Thyroid gland (tissue), 4 donors: ENCODE measurements at regions not wholly inside any gene's neighbourhood (a gene's known extent, or its start where the extent isn't known, plus 50 kb on each side); places are given as distances from the start of the nearest gene placed in this dataset.

Source experiments
- DNase-seq, 2 donors: peaks; one replicate each; pipeline ENCODE4 v3.0.0-alpha.2; 2019
- H3K27ac ChIP-seq, 3 donors: fragments of 200-600 bp; sonication (generic); 1 replicate in 2 of 3; 2 replicates in 1 of 3; pipeline ENCODE4 v1.5.1; 2016 to 2019; ENCODE audit warnings: mild to moderate bottlenecking in 1 of 3, moderate library complexity in 1 of 3
- H3K27me3 ChIP-seq: fragments of 200-600 bp; sonication (generic); one replicate; pipeline ENCODE4 v1.5.1; 2019
- H3K36me3 ChIP-seq, 2 donors: fragments of 200-600 bp; sonication (generic); one replicate each; pipeline ENCODE4 v1.5.1; 2016 to 2019
- H3K4me1 ChIP-seq, 2 donors: fragments of 200-600 bp; sonication (generic); one replicate each; pipeline ENCODE4 v1.5.1; 2017 to 2019
- H3K4me3 ChIP-seq, 3 donors: fragments of 200-600 bp; sonication (generic); replicated peaks in 1 of 3; 1 replicate in 2 of 3; 2 replicates in 1 of 3; pipeline ENCODE4 v1.5.1; 2016; ENCODE audit warnings: mild to moderate bottlenecking in 1 of 3
- H3K9me3 ChIP-seq: fragments of 200-600 bp; sonication (generic); one replicate; pipeline ENCODE4 v1.5.1; 2017
- POLR2A ChIP-seq, 2 donors: fragments of 450-650 bp; IDR thresholded peaks; one replicate each; pipeline ENCODE4 v1.6.1; 2017; ENCODE audit warnings: antibody characterized with exemption in 2 of 2, mild to moderate bottlenecking in 2 of 2, moderate library complexity in 1 of 2
- WGBS, 2 donors: methylation state at CpG; one replicate each; pipeline ENCODE4 v1.1.5; 2017; 5-methylcytosine and 5-hydroxymethylcytosine counted together
- intact Hi-C: fragments of 100-400 bp; cut with DNase I; formaldehyde crosslinking; loops from one replicate; pipeline ENCODE4 v1.15.1; 2023
- TF ChIP-seq, protein P1 (sequence below), 6 experiments: fragments of 200-600 bp in 3 of 6; fragments of 450-650 bp in 3 of 6; sonication (generic) in 3 of 6; IDR thresholded peaks; one replicate each; pipeline ENCODE4 v1.5.1; 2016 to 2019; ENCODE audit warnings: antibody characterized with exemption in 6 of 6, mild to moderate bottlenecking in 2 of 6, inconsistent platforms in 1 of 6, moderate library complexity in 1 of 6

- 67 to 84% methylated on average over 2 of the region's 2 CpGs for WGBS, 2 donors
- Histone ChIP-seq H3K36me3 (peaks cover 0 to 8% of the 10 kb centered on the region in 2 donors), H3K9me3 (no peaks in the 10 kb centered on the region), H3K27ac (no peak overlapping the region), H3K27me3 (no peaks in the 10 kb centered on the region), H3K4me3 (no peak overlapping the region), H3K4me1 (no peaks in the 10 kb centered on the region)
- DNase-seq = no peak
- TF ChIP-seq, protein P1, sequence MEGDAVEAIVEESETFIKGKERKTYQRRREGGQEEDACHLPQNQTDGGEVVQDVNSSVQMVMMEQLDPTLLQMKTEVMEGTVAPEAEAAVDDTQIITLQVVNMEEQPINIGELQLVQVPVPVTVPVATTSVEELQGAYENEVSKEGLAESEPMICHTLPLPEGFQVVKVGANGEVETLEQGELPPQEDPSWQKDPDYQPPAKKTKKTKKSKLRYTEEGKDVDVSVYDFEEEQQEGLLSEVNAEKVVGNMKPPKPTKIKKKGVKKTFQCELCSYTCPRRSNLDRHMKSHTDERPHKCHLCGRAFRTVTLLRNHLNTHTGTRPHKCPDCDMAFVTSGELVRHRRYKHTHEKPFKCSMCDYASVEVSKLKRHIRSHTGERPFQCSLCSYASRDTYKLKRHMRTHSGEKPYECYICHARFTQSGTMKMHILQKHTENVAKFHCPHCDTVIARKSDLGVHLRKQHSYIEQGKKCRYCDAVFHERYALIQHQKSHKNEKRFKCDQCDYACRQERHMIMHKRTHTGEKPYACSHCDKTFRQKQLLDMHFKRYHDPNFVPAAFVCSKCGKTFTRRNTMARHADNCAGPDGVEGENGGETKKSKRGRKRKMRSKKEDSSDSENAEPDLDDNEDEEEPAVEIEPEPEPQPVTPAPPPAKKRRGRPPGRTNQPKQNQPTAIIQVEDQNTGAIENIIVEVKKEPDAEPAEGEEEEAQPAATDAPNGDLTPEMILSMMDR (IDR thresholded peaks at IDR 0.05) = peak in 1 of 6 experiments; percentile 29
- TF ChIP-seq POLR2A (IDR thresholded peaks at IDR 0.05) = no peak
- intact Hi-C loops = no loop called here
These were observed 336.2 kb upstream of the TPM1 start for GRCh38 chr15:62706317-62706716.

DNA sequence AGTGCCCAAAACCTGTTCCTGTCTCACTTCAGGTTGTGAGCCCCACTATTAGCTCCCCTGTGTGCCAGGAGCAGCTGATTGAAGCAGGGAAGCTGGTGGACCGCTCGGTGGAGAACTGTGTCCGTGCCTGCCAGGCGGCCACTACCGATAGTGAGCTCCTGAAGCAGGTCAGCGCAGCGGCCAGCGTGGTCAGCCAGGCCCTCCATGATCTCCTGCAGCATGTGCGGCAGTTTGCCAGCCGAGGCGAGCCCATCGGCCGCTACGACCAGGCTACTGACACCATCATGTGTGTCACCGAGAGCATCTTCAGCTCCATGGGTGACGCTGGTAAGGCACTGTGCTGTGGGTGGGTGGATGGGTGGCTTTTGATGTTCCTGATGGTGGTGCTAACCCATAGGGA lies 334.1 kb upstream of the TPM1 start:
- Histone ChIP-seq H3K27me3 (no peaks in the 10 kb centered on the region), H3K36me3 (peaks cover 0 to 6% of the 10 kb centered on the region in 2 donors), H3K4me1 (no peaks in the 10 kb centered on the region), H3K9me3 (no peaks in the 10 kb centered on the region), H3K27ac (no peak overlapping the region), H3K4me3 (no peak overlapping the region)
- WGBS, 2 donors = 100% methylated on average over 1 to 7 of the region's 16 CpGs
- intact Hi-C loops = no loop called here
- no peak for DNase-seq
- no peak for TF ChIP-seq POLR2A (IDR thresholded peaks at IDR 0.05)
- TF ChIP-seq, protein P1 (IDR thresholded peaks at IDR 0.05) = no peak

- TF ChIP-seq, protein P1 (IDR thresholded peaks at IDR 0.05) = no peak
- TF ChIP-seq POLR2A (IDR thresholded peaks at IDR 0.05) = no peak
- no peak overlapping the region for H3K27ac ChIP-seq
- H3K36me3 ChIP-seq = peaks cover 0 to 3% of the 10 kb centered on the region in 2 donors
- intact Hi-C loops = no loop called here
- H3K9me3 ChIP-seq = no peaks in the 10 kb centered on the region
- H3K4me1 ChIP-seq = no peaks in the 10 kb centered on the region
- DNase-seq = no peak
- no peak overlapping the region for H3K4me3 ChIP-seq
- 95 to 96% methylated on average over 3 of the region's 3 CpGs for WGBS, 2 donors
- H3K27me3 ChIP-seq = no peaks in the 10 kb centered on the region
These were observed 333.3 kb upstream of the TPM1 start for GRCh38 chr15:62709261-62709660.

GRCh38 chr15:62711691-62712454 lies 330.7 kb upstream of the TPM1 start:
- WGBS, 2 donors = 88 to 96% methylated on average over 11 of the region's 11 CpGs
- Histone ChIP-seq H3K27ac (no peak overlapping the region), H3K9me3 (no peaks in the 10 kb centered on the region), H3K4me1 (no peaks in the 10 kb centered on the region), H3K27me3 (no peaks in the 10 kb centered on the region), H3K4me3 (no peak overlapping the region), H3K36me3 (peaks cover 0 to 4% of the 10 kb centered on the region in 2 donors)
- DNase-seq = no peak
- TF ChIP-seq, protein P1 (IDR thresholded peaks at IDR 0.05) = no peak
- TF ChIP-seq POLR2A (IDR thresholded peaks at IDR 0.05) = no peak
- intact Hi-C loops = no loop called here

- no peak for DNase-seq
- intact Hi-C loops = no loop called here
These were observed 330.1 kb upstream of the TPM1 start for GRCh38 chr15:62712455-62712839.

More at GRCh38 chr15:62712455-62712839, 330.1 kb upstream of the TPM1 start:
- TF ChIP-seq, protein P1 (IDR thresholded peaks at IDR 0.05) = no peak
- no peak for TF ChIP-seq POLR2A (IDR thresholded peaks at IDR 0.05)
- Histone ChIP-seq H3K27ac (no peak overlapping the region), H3K4me1 (no peaks in the 10 kb centered on the region), H3K4me3 (no peak overlapping the region), H3K36me3 (peaks cover 0 to 10% of the 10 kb centered on the region in 2 donors), H3K27me3 (no peaks in the 10 kb centered on the region), H3K9me3 (no peaks in the 10 kb centered on the region)
- WGBS, 2 donors = 78% methylated on average over 5 of the region's 5 CpGs
